Peyer's patch (tissue), 4 donors: ENCODE measurements at regions not wholly inside any gene's neighbourhood (a gene's known extent, or its start where the extent isn't known, plus 50 kb on each side); places are given as distances from the start of the nearest gene placed in this dataset.

Source experiments
- DNase-seq, 3 donors: peaks; one replicate each; pipeline ENCODE4 v3.0.0-alpha.2; 2017 to 2019
- H3K27ac ChIP-seq, 4 donors: fragments of 200-600 bp; sonication (generic); one replicate each; pipeline ENCODE4 v1.5.1; 2016 to 2019
- H3K27me3 ChIP-seq, 2 donors: fragments of 200-600 bp; sonication (generic); one replicate each; pipeline ENCODE4 v1.5.1; 2019
- H3K36me3 ChIP-seq, 3 donors: fragments of 200-600 bp; sonication (generic); one replicate each; pipeline ENCODE4 v1.5.1; 2016 to 2019
- H3K4me1 ChIP-seq, 4 donors: fragments of 200-600 bp; sonication (generic); one replicate each; pipeline ENCODE4 v1.5.1; 2016 to 2019
- H3K4me3 ChIP-seq, 4 donors: fragments of 200-600 bp; sonication (generic); 1 replicate in 3 of 4; 2 replicates in 1 of 4; pipeline ENCODE4 v1.5.1; 2016 to 2019; ENCODE audit warnings: mild to moderate bottlenecking in 1 of 4
- H3K9me3 ChIP-seq, 4 donors: fragments of 200-600 bp; sonication (generic); one replicate each; pipeline ENCODE4 v1.5.1; 2016 to 2019; ENCODE audit warnings: mild to moderate bottlenecking in 1 of 4
- POLR2A ChIP-seq, 2 donors: fragments of 450-650 bp; IDR thresholded peaks; one replicate each; pipeline ENCODE4 v1.5.1; 2017; ENCODE audit warnings: antibody characterized with exemption in 2 of 2, mild to moderate bottlenecking in 2 of 2, moderate library complexity in 2 of 2
- TF ChIP-seq, protein P1 (sequence below), 6 experiments: fragments of 450-650 bp in 4 of 6; fragments of 200-600 bp in 2 of 6; sonication (generic) in 1 of 6; IDR thresholded peaks; one replicate each; pipeline ENCODE4 v1.5.1; 2017 to 2019; ENCODE audit warnings: antibody characterized with exemption in 6 of 6, mild to moderate bottlenecking in 3 of 6, moderate library complexity in 1 of 6

DNA sequence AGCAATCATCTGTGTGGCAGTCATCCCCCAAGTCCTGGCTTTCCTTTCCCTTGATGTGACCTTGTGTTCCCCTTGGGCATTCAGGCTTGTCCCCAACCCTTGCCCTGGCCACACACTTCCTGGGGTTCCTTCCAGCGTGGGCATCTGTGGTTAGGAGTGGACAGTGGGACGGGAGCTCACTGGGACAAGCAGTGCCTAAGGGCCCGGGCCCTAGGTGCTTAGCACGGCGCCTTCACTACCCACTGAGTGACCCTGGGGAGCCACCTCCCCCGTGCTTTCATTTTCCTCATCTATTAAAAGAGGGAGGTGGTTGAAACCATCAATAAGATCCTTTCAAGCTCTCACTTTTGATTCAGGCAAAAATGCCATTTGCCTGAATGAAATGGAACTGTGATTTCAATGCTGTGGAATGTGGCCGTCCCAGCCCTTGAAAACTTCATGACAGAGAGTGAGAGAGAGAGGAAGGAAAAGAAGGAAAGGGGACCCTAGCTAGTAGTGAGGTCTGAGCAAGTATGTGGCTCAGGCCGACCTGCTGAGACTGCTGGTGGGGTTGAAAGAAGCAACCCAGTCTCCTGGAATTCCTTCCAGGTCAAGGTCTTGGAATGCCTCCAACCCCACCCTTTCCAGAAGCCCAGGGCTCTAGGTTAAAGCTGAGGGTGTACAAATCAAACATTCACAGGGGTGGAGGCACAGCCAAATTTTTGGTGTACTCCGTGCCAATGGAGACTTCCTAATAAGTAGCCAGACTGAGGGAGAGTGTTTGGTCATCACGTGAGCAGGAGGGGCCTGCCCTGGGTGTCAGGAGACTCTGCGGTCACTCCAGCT, 302.9 kb downstream of the TLE3 start:
- Histone ChIP-seq H3K4me3 (no peak overlapping the region), H3K27ac (peak overlapping the region in 1 of 4 donors; percentile 35), H3K4me1 (peaks cover 0 to 5% (median 0%) of the 10 kb centered on the region in 4 donors), H3K36me3 (no peaks in the 10 kb centered on the region), H3K9me3 (peaks cover 0 to 6% (median 0%) of the 10 kb centered on the region in 4 donors), H3K27me3 (no peaks in the 10 kb centered on the region)
- TF ChIP-seq, protein P1, sequence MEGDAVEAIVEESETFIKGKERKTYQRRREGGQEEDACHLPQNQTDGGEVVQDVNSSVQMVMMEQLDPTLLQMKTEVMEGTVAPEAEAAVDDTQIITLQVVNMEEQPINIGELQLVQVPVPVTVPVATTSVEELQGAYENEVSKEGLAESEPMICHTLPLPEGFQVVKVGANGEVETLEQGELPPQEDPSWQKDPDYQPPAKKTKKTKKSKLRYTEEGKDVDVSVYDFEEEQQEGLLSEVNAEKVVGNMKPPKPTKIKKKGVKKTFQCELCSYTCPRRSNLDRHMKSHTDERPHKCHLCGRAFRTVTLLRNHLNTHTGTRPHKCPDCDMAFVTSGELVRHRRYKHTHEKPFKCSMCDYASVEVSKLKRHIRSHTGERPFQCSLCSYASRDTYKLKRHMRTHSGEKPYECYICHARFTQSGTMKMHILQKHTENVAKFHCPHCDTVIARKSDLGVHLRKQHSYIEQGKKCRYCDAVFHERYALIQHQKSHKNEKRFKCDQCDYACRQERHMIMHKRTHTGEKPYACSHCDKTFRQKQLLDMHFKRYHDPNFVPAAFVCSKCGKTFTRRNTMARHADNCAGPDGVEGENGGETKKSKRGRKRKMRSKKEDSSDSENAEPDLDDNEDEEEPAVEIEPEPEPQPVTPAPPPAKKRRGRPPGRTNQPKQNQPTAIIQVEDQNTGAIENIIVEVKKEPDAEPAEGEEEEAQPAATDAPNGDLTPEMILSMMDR (IDR thresholded peaks at IDR 0.05): no peak
- no peak for TF ChIP-seq POLR2A (IDR thresholded peaks at IDR 0.05)
- DNase-seq: peak in 1 of 3 donors; percentile 46

DNA sequence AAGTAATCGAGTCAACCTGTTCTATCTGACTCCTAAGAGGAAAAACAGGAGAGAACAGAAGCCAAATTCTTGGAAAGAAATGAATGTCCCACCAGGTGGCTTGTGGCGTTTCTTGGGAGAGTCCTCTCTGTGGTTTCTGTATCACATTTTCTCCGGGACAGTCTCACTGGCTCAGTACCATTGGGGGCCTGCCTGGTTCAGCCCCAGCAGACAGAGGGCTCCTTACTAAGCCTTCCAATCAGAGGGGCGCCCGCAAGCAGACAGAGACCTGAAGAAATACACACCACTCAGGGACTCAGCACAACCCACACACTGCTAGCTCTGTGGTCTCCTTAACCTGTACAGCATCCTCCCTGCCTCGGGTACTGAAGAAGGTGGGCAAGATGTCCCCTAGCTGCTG, 302.1 kb downstream of the TLE3 start:
- Histone ChIP-seq H3K4me1 (peaks cover 0 to 5% (median 0%) of the 10 kb centered on the region in 4 donors), H3K4me3 (no peak overlapping the region), H3K9me3 (peaks cover 0 to 6% (median 0%) of the 10 kb centered on the region in 4 donors), H3K36me3 (no peaks in the 10 kb centered on the region), H3K27ac (peak overlapping the region in 1 of 4 donors; percentile 35), H3K27me3 (no peaks in the 10 kb centered on the region)
- DNase-seq: peak in 1 of 3 donors; percentile 21
- TF ChIP-seq, protein P1 (IDR thresholded peaks at IDR 0.05): no peak
- no peak for TF ChIP-seq POLR2A (IDR thresholded peaks at IDR 0.05)

DNA sequence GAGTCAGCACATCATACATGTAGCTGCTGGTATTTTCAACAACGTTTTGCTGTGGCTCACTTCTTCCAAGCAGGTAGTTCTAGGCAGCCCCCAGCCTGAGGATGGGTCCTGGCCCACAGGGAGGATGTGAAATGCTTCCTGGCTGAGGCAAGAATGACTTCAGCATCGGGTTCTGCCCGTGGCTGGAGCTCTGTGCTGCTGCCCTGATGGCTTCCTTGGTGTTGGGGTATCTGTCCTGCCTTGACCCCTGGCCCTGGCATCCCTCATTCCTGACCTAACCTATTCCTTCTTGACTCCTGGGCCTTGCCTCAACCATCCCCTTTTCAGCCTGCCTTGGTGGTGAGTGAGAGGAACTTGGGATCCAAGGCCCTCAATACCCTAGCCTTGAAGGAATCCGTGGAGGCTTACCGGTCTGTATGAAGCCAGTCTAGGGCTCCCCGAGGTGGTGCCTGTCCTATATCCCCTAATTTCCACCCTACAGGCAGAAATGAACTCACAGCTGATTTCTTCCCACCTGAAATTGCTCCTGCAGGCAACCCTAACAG, 300.6 kb downstream of the TLE3 start:
- TF ChIP-seq, protein P1 (IDR thresholded peaks at IDR 0.05): no peak
- TF ChIP-seq POLR2A (IDR thresholded peaks at IDR 0.05): no peak
- no peak overlapping the region for H3K4me3 ChIP-seq
- H3K9me3 ChIP-seq: no peaks in the 10 kb centered on the region
- peak in 1 of 3 donors; percentile 34 for DNase-seq
- H3K27me3 ChIP-seq: no peaks in the 10 kb centered on the region
- H3K36me3 ChIP-seq: no peaks in the 10 kb centered on the region
- no peak overlapping the region for H3K27ac ChIP-seq
- peaks cover 0 to 5% (median 0%) of the 10 kb centered on the region in 4 donors for H3K4me1 ChIP-seq

- Histone ChIP-seq H3K36me3 (no peaks in the 10 kb centered on the region), H3K27me3 (no peaks in the 10 kb centered on the region), H3K4me3 (no peak overlapping the region), H3K9me3 (no peaks in the 10 kb centered on the region), H3K4me1 (peaks cover 0 to 5% (median 0%) of the 10 kb centered on the region in 4 donors), H3K27ac (no peak overlapping the region)
- no peak for TF ChIP-seq POLR2A (IDR thresholded peaks at IDR 0.05)
- TF ChIP-seq, protein P1 (IDR thresholded peaks at IDR 0.05): no peak
- DNase-seq: no peak
Measured at GRCh38 chr15:69797615-69798014, 300.1 kb downstream of the TLE3 start.

DNA sequence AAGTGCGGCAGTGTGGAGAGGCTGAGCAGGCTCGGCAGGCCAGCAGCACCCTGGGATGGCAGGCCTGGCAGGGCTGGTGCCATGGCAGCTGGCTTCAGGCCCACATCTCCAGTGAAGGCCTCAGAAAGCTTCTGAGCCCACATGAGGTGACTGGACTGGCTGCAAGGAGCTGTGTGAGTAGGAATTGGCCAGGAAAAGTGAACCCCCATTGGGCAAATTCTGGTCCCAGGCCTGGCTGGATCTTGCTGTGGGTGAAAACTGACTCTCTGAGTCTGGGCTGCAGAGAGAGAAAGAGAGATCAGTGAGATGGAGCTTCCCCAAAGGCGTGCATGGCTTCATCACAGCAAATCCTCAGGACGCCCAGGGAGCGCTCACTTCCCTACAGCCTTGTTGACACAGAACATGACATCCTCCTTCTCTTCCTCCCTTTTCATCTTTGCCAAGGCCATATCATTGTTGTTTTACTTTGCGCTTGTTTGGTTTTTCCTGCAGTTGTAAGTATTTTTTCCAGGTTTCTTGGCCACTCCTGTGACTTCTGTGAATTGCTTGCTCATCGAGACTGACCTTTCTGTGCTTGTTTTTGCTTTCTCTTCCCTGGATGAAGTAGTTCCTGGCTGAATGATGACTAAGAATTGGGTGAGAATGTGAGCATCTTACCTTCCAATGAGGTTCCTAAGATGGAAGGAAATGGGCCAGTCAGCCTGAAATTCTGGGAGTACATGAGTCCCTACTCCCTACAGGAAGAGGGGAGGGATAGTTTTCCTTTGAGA, 299.1 kb downstream of the TLE3 start:
- H3K27me3 ChIP-seq: no peaks in the 10 kb centered on the region
- TF ChIP-seq POLR2A (IDR thresholded peaks at IDR 0.05): no peak
- TF ChIP-seq, protein P1 (IDR thresholded peaks at IDR 0.05): no peak
- no peaks in the 10 kb centered on the region for H3K36me3 ChIP-seq
- H3K9me3 ChIP-seq: no peaks in the 10 kb centered on the region
- no peak overlapping the region for H3K4me3 ChIP-seq
- H3K4me1 ChIP-seq: peaks cover 0 to 5% (median 0%) of the 10 kb centered on the region in 4 donors
- no peak overlapping the region for H3K27ac ChIP-seq
- DNase-seq: peak in 1 of 3 donors; percentile 23
